K562 (cell line): ENCODE measurements at regions not wholly inside any gene's neighbourhood (a gene's known extent, or its start where the extent isn't known, plus 50 kb on each side); places are given as distances from the start of the nearest gene placed in this dataset.

Experiments used
- ATAC-seq: fragments of 200-7000 bp; cut with Tn5 transposase; 3 replicates; pipeline ENCODE4 v1.9.1; 2020; ENCODE audit warnings: moderate library complexity
- BruUV-seq: library from RNA; stranded (reverse); fragments of 400-500 nt; replicated peaks from 2 replicates; lab custom pipeline; 2021; lab: Mats Ljungman, UMichigan
- CTCF ChIA-PET: fragments of 300-600 bp; formaldehyde crosslinking; extraction: SDS; loops from one replicate; lab custom pipeline; 2021; ENCODE audit warnings: low intra/inter-chr PET ratio; lab: Yijun Ruan, JAX
- POLR2A ChIA-PET: fragments of 300-600, 350-650 bp; sonication (Branson Sonifier 250); formaldehyde crosslinking; extraction: SDS; loops from one replicate; lab custom pipeline; 2021; ENCODE audit warnings: antibody characterized with exemption, inconsistent platforms; lab: Yijun Ruan, JAX
- DNase-seq, 4 experiments: peaks; one replicate each; pipeline versions ENCODE4 v3.0.0 to v3.0.0-alpha.2; 2011 to 2018; ENCODE audit warnings: low spot score in 3 of 4, mixed read lengths in 3 of 4; ENCODE audit errors: extremely low read depth in 1 of 4
- FAIRE-seq: peaks from 2 replicates; lab custom pipeline; 2011; peaks lifted over from hg19 to GRCh38; lab: Jason Lieb, UNC
- H2AFZ ChIP-seq: 2 replicates; pipeline ENCODE4 v1.6.0; 2011; ENCODE audit warnings: low read depth, low read length, control low read depth, inconsistent platforms
- H3K27ac ChIP-seq: fragments of 200-600 bp; 3 replicates; pipeline ENCODE4 v1.8.0; 2011; ENCODE audit warnings: low read depth, mild to moderate bottlenecking, control low read depth, inconsistent platforms, low read length, moderate library complexity, mixed read lengths; ENCODE audit errors: extremely low read depth
- H3K27me3 ChIP-seq, 2 experiments: fragments of 300-600 bp in 1 of 2; 2 replicates in 1 of 2; 3 replicates in 1 of 2; pipeline versions ENCODE4 v1.6.0 to v1.8.0; 2011; ENCODE audit warnings: inconsistent platforms in 2 of 2, low read length in 2 of 2, mild to moderate bottlenecking in 1 of 2, mixed read lengths in 1 of 2, moderate library complexity in 1 of 2; ENCODE audit not compliant: control insufficient read depth in 2 of 2, insufficient read depth in 2 of 2
- H3K36me3 ChIP-seq: fragments of 300-600 bp; 3 replicates; pipeline ENCODE4 v1.8.0; 2011; ENCODE audit warnings: mild to moderate bottlenecking, low read length, inconsistent platforms; ENCODE audit not compliant: control insufficient read depth, insufficient read depth
- H3K4me1 ChIP-seq, 2 experiments: fragments of 200-600 bp in 1 of 2; replicated peaks in 1 of 2; 2 replicates in 1 of 2; 3 replicates in 1 of 2; pipeline versions ENCODE4 v1.5.1 to v1.8.0; 2011; ENCODE audit warnings: inconsistent platforms in 2 of 2, low read length in 2 of 2, mild to moderate bottlenecking in 1 of 2, mixed read lengths in 1 of 2, moderate library complexity in 1 of 2; ENCODE audit not compliant: control insufficient read depth in 2 of 2, insufficient read depth in 2 of 2
- H3K4me2 ChIP-seq: 2 replicates; pipeline ENCODE4 v1.6.1; 2011; ENCODE audit warnings: low read length, control low read depth, inconsistent platforms, mixed read lengths; ENCODE audit not compliant: insufficient read depth
- H3K4me3 ChIP-seq: fragments of 200-600 bp; sonication (generic), shearing (Covaris generic); 2 replicates; pipeline ENCODE4 v1.5.1; 2016; ENCODE audit warnings: control low read depth, inconsistent platforms
- H3K79me2 ChIP-seq: fragments of 200-600 bp; 3 replicates; pipeline ENCODE4 v1.8.0; 2011; ENCODE audit warnings: low read length, inconsistent platforms; ENCODE audit not compliant: control insufficient read depth, insufficient read depth
- H3K9ac ChIP-seq, 2 experiments: 2 replicates each; pipeline versions ENCODE4 v1.6.0 to v1.6.1; 2011; ENCODE audit warnings: low read depth in 2 of 2, low read length in 2 of 2, control low read depth in 1 of 2, inconsistent platforms in 1 of 2, mild to moderate bottlenecking in 1 of 2, mixed read lengths in 1 of 2; ENCODE audit not compliant: insufficient read depth in 1 of 2
- H3K9me1 ChIP-seq: one replicate; pipeline ENCODE4 v1.6.0; 2011; ENCODE audit warnings: inconsistent platforms, mild to moderate bottlenecking, low read length, moderate library complexity; ENCODE audit not compliant: control insufficient read depth, insufficient read depth
- H3K9me3 ChIP-seq: replicated peaks from 2 replicates; pipeline ENCODE4 v1.5.1; 2011; ENCODE audit warnings: low read depth, low read length, inconsistent platforms; ENCODE audit not compliant: control insufficient read depth, insufficient read depth
- H4K20me1 ChIP-seq: replicated peaks from 2 replicates; pipeline ENCODE4 v1.6.1; 2011; ENCODE audit warnings: low read length, inconsistent platforms, mixed read lengths; ENCODE audit not compliant: control insufficient read depth, insufficient read depth
- BRCA1 ChIP-seq, 2 experiments: fragments of 450-650 bp in 1 of 2; sonication (generic) in 1 of 2; formaldehyde crosslinking in 1 of 2; IDR thresholded peaks; 2 replicates each; pipeline versions ENCODE4 v1.5.0 to v1.6.1; 2017 to 2020; ENCODE audit warnings: mild to moderate bottlenecking in 1 of 2, missing genetic modification reagents in 1 of 2
- ID3 ChIP-seq, 2 experiments: fragments of 250-450 bp in 1 of 2; fragments of 450-650 bp in 1 of 2; sonication (Bioruptor Pico) in 1 of 2; IDR thresholded peaks; 2 replicates each; pipeline versions ENCODE4 v1.6.1 to v1.8.0; 2016 to 2021; ENCODE audit warnings: mild to moderate bottlenecking in 2 of 2, moderate library complexity in 2 of 2, missing compliant biosample characterization in 1 of 2, missing genetic modification characterization in 1 of 2
- KAT2B ChIP-seq: IDR thresholded peaks from one replicate; pipeline ENCODE4 v1.6.1; 2012; ENCODE audit warnings: low read depth, mild to moderate bottlenecking, control low read depth, inconsistent platforms, low read length, moderate library complexity
- KLF1 ChIP-seq: fragments of 450-650 bp; IDR thresholded peaks from 2 replicates; pipeline ENCODE4 v1.6.1; 2016; ENCODE audit warnings: missing genetic modification characterization, missing compliant biosample characterization
- MYC ChIP-seq, 2 experiments: fragments of 250-450 bp in 1 of 2; sonication (Bioruptor Pico) in 1 of 2; IDR thresholded peaks; 2 replicates each; pipeline versions ENCODE4 v1.5.1 to v1.6.1; 2012 to 2021; ENCODE audit warnings: low read depth in 2 of 2, borderline replicate concordance in 1 of 2, improper control_type of control experiment in 1 of 2, low read length in 1 of 2, mild to moderate bottlenecking in 1 of 2, moderate library complexity in 1 of 2
- PURB ChIP-seq: sonication (generic); formaldehyde crosslinking; IDR thresholded peaks from 2 replicates; pipeline ENCODE4 v1.9.0; 2021; ENCODE audit warnings: low read depth, mild to moderate bottlenecking, missing genetic modification reagents
- whole genome bisulfite sequencing: fragments of 100-300 bp; shearing (Covaris generic); methylation state at CpG from one replicate; pipeline ENCODE4 v1.1.6; 2016; ENCODE audit warnings: low coverage, mixed read lengths; ENCODE audit not compliant: insufficient coverage; ENCODE audit errors: missing lambda C conversion rate; 5-methylcytosine and 5-hydroxymethylcytosine counted together
- in situ Hi-C: fragments of 300-500 bp; cut with MboI; formaldehyde crosslinking; loops from 4 replicates; pipeline ENCODE4 v1.15.0; 2018; ENCODE audit warnings: inconsistent platforms, mixed read lengths
- intact Hi-C: fragments of 100-400 bp; cut with micrococcal nuclease; formaldehyde crosslinking; loops from 2 replicates; pipeline ENCODE4 v1.14.2; 2022
- TF ChIP-seq, protein P1 (sequence below): sonication (generic); formaldehyde crosslinking; IDR thresholded peaks from 2 replicates; pipeline ENCODE4 v1.8.1; 2023; ENCODE audit warnings: mild to moderate bottlenecking, missing genetic modification reagents

DNA sequence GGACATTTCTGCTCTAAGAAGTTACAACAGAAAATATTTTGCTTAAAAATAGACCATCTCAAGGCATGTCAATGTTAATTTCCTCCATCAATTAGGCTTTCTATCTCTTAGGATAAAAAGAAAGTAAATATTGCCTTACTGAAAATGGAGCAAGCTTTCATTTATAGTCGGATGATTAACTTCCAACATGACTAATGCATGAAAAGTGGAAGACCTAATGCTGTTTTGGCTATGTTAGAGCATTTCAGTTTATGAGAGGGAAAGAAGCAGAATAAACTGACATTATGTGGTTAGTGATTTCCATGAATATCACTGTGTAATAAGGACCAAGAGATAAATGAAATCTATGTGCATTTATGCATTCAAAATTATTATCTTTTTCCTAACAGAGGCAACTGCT, 475.2 kb upstream of the UBE2E3 start:
- CTCF ChIA-PET, result no interaction called here
- H2AFZ ChIP-seq, result no peak overlapping the region
- no peaks in the 10 kb centered on the region for H3K36me3 ChIP-seq
- intact Hi-C loops (no loop called here), in situ Hi-C loops (no loop called here)
- H3K79me2 ChIP-seq, result no peaks in the 10 kb centered on the region
- H3K27ac ChIP-seq, result no peak overlapping the region
- H3K4me3 ChIP-seq, result no peak overlapping the region
- no TSS peak for BruUV-seq
- ATAC-seq (no peak), DNase-seq (no peak), FAIRE-seq (no peak)
- no peaks in the 10 kb centered on the region for H3K9me3 ChIP-seq
- H3K9ac ChIP-seq, result no peak overlapping the region
- H3K4me2 ChIP-seq, result no peak overlapping the region
- POLR2A ChIA-PET, result no interaction called here
- H3K9me1 ChIP-seq, result no peaks in the 10 kb centered on the region
- H3K27me3 ChIP-seq, result no peaks in the 10 kb centered on the region
- no peaks in the 10 kb centered on the region for H3K4me1 ChIP-seq
- 6% methylated on average over 1 of the region's 1 CpG for WGBS
- no peaks in the 10 kb centered on the region for H4K20me1 ChIP-seq
- TF ChIP-seq ID3 (CRISPR knock-in tag; IDR thresholded peaks at IDR 0.05), result no peak
- TF ChIP-seq ID3 (tag; IDR thresholded peaks at IDR 0.05), result no peak
- no peak for TF ChIP-seq KAT2B
- TF ChIP-seq, protein P1, sequence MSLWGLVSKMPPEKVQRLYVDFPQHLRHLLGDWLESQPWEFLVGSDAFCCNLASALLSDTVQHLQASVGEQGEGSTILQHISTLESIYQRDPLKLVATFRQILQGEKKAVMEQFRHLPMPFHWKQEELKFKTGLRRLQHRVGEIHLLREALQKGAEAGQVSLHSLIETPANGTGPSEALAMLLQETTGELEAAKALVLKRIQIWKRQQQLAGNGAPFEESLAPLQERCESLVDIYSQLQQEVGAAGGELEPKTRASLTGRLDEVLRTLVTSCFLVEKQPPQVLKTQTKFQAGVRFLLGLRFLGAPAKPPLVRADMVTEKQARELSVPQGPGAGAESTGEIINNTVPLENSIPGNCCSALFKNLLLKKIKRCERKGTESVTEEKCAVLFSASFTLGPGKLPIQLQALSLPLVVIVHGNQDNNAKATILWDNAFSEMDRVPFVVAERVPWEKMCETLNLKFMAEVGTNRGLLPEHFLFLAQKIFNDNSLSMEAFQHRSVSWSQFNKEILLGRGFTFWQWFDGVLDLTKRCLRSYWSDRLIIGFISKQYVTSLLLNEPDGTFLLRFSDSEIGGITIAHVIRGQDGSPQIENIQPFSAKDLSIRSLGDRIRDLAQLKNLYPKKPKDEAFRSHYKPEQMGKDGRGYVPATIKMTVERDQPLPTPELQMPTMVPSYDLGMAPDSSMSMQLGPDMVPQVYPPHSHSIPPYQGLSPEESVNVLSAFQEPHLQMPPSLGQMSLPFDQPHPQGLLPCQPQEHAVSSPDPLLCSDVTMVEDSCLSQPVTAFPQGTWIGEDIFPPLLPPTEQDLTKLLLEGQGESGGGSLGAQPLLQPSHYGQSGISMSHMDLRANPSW (CRISPR knock-in tag), result no peak
- TF ChIP-seq BRCA1 (IDR thresholded peaks at IDR 0.05), result no peak
- TF ChIP-seq BRCA1 (CRISPR knock-in tag; IDR thresholded peaks at IDR 0.05), result no peak
- no peak for TF ChIP-seq PURB (CRISPR knock-in tag)
- no peak for TF ChIP-seq KLF1 (tag)
- no peak for TF ChIP-seq MYC (IDR thresholded peaks at IDR 0.05; ENCODE audit: low read depth, low read length)
- TF ChIP-seq MYC (CRISPR knock-in tag; IDR thresholded peaks at IDR 0.05; ENCODE audit: borderline replicate concordance, low read depth), result no peak
